ENCODE measurements at regions not wholly inside any gene's neighbourhood (a gene's known extent, or its start where the extent isn't known, plus 50 kb on each side); places are given as distances from the start of the nearest gene placed in this dataset.

DNA sequence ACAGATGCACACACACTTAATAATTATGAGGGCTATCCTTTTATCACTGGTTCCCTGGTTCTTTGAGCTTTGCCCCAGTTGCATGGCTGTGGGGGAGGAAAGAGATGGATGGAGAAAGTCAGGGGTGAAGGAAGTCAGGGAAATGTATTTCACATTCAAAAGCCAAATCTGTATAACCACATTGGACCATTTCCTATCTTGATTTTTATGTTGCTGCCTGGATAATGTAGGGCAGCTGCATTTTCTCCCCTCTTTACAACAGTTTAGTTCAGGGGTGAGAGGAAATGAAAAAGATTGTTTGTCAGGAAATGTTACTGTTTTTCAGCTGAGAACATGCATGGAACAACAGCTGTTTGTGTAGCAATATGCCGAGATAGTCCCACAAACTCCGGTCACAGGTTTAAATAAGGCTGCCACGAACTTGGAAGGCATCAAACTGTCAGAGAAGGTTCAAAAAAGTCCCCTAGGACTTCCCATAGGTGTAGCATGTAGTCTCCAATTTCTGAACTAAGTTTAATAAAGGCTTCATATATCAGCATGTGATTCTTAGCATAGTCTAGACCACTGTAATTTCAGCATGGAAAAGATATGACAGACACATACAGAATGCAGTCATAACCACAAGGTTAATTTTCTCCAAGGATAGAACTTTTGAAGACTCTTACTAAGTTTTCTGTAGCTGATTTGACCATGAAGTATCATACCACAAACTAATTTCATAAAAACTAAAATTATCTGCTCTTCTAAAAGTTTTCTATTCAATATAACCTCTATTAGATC lies 82.1 kb upstream of the COL21A1 start:
- H3K79me2 ChIP-seq (ENCODE audit: insufficient read depth, low read length) = no peaks in the 10 kb centered on the region
- H3K36me3 ChIP-seq (ENCODE audit: insufficient read depth, low read length) = no peaks in the 10 kb centered on the region
- H2AFZ ChIP-seq (ENCODE audit: low read length) = 0 out of 2 replicates have a peak overlapping the region, but pooled peaks have one; percentile 2
- no peak for TF ChIP-seq EZH2phosphoT487 (IDR thresholded peaks at IDR 0.05; ENCODE audit: borderline replicate concordance)
- TF ChIP-seq, protein P1, sequence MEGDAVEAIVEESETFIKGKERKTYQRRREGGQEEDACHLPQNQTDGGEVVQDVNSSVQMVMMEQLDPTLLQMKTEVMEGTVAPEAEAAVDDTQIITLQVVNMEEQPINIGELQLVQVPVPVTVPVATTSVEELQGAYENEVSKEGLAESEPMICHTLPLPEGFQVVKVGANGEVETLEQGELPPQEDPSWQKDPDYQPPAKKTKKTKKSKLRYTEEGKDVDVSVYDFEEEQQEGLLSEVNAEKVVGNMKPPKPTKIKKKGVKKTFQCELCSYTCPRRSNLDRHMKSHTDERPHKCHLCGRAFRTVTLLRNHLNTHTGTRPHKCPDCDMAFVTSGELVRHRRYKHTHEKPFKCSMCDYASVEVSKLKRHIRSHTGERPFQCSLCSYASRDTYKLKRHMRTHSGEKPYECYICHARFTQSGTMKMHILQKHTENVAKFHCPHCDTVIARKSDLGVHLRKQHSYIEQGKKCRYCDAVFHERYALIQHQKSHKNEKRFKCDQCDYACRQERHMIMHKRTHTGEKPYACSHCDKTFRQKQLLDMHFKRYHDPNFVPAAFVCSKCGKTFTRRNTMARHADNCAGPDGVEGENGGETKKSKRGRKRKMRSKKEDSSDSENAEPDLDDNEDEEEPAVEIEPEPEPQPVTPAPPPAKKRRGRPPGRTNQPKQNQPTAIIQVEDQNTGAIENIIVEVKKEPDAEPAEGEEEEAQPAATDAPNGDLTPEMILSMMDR (conservative IDR thresholded peaks at IDR 0.05; ENCODE audit: low read length) = no peak
- no peaks in the 10 kb centered on the region for H3K9me2 ChIP-seq (replicated peaks; ENCODE audit: low read depth, low read length)
- no peaks in the 10 kb centered on the region for H3F3A ChIP-seq (ENCODE audit: low read depth)
- no peak overlapping the region for H3K9ac ChIP-seq (ENCODE audit: low read depth, low read length, poor library complexity, severe bottlenecking)
- H4K20me1 ChIP-seq (ENCODE audit: insufficient read depth, low read length, poor library complexity, severe bottlenecking) = no peaks in the 10 kb centered on the region
- H3K4me3 ChIP-seq (ENCODE audit: low read length, poor library complexity, severe bottlenecking) = no peak overlapping the region
- no peak overlapping the region for H3K4me2 ChIP-seq (ENCODE audit: low read depth, low read length, poor library complexity, severe bottlenecking)
- no peaks in the 10 kb centered on the region for H3K27me3 ChIP-seq (ENCODE audit: insufficient read depth, low read length, poor library complexity, severe bottlenecking)
- H3K9me3 ChIP-seq (ENCODE audit: insufficient read depth, low read depth, low read length) = no peaks in the 10 kb centered on the region
- peaks cover 9% of the 10 kb centered on the region for H3K4me1 ChIP-seq (ENCODE audit: insufficient read depth, low read length, poor library complexity, severe bottlenecking)

DNA sequence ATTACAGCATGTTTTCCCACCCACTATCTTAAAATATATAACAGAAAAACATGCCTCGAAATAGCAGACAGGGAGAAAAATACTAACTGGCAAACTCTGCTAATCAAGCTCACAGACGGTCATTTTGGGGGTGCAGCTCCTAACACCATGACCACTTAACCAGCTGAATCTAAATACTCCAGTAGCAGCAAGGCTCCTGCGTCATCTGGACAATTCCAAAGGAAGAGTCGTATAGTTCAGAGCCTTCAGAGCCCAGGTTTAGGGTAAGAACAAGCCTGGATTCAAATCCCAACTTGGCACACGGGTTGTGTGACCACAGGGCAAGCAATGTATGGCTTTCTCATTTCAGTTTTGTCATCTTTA lies 81.3 kb upstream of the COL21A1 start:
- Histone ChIP-seq H3K9me3 (ENCODE audit: insufficient read depth, low read depth, low read length) (no peaks in the 10 kb centered on the region), H3K4me3 (ENCODE audit: low read length, poor library complexity, severe bottlenecking) (no peak overlapping the region), H3K79me2 (ENCODE audit: insufficient read depth, low read length) (no peaks in the 10 kb centered on the region), H3K4me1 (ENCODE audit: insufficient read depth, low read length, poor library complexity, severe bottlenecking) (peaks cover 9% of the 10 kb centered on the region), H3K9ac (ENCODE audit: low read depth, low read length, poor library complexity, severe bottlenecking) (no peak overlapping the region), H3K4me2 (ENCODE audit: low read depth, low read length, poor library complexity, severe bottlenecking) (no peak overlapping the region), H3F3A (ENCODE audit: low read depth) (no peaks in the 10 kb centered on the region), H4K20me1 (ENCODE audit: insufficient read depth, low read length, poor library complexity, severe bottlenecking) (no peaks in the 10 kb centered on the region), H3K9me2 (replicated peaks; ENCODE audit: low read depth, low read length) (no peaks in the 10 kb centered on the region), H2AFZ (ENCODE audit: low read length) (no peak overlapping the region), H3K27me3 (ENCODE audit: insufficient read depth, low read length, poor library complexity, severe bottlenecking) (no peaks in the 10 kb centered on the region), H3K36me3 (ENCODE audit: insufficient read depth, low read length) (no peaks in the 10 kb centered on the region)
- no peak for TF ChIP-seq EZH2phosphoT487 (IDR thresholded peaks at IDR 0.05; ENCODE audit: borderline replicate concordance)
- TF ChIP-seq, protein P1 (conservative IDR thresholded peaks at IDR 0.05; ENCODE audit: low read length) = no peak

DNA sequence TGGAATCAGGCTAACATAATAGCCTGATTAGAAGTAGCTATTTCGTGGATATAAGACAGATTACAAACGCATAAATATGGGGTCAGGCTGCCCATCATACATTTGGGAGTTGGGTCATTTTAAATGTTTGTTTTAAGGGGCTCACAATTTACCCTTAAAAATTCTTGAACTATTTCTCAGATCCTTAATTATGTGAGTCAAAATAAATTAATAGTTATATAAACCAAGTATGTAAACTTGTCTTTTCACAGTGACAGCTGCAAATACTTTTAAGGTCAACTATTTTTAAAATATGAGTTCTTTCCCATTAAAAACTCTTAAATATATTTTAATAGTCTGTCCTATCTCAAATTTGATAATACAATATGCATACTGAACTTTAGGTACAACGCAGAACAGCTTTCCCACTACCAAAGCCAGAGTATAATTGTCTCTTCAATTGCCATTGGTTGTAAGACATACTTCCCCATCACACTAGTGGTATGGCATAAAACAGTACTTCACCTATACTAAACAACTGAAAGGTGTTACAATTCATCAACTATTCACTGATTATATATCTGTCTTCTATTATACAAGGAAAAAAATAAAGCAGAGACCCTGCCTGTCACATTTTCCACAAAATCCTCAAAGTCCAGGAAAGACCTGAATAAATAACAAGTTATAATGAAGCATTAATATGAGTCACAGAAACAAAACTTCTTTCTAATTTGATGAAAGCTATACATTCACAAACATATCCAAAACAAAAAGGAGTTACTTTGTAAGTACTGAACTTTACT lies 80.8 kb upstream of the COL21A1 start:
- Histone ChIP-seq H2AFZ (ENCODE audit: low read length) (no peak overlapping the region), H3F3A (ENCODE audit: low read depth) (no peaks in the 10 kb centered on the region), H3K27me3 (ENCODE audit: insufficient read depth, low read length, poor library complexity, severe bottlenecking) (no peaks in the 10 kb centered on the region), H3K9ac (ENCODE audit: low read depth, low read length, poor library complexity, severe bottlenecking) (no peak overlapping the region), H3K9me3 (ENCODE audit: insufficient read depth, low read depth, low read length) (no peaks in the 10 kb centered on the region), H3K9me2 (replicated peaks; ENCODE audit: low read depth, low read length) (no peaks in the 10 kb centered on the region), H3K79me2 (ENCODE audit: insufficient read depth, low read length) (no peaks in the 10 kb centered on the region), H3K4me2 (ENCODE audit: low read depth, low read length, poor library complexity, severe bottlenecking) (no peak overlapping the region), H3K4me1 (ENCODE audit: insufficient read depth, low read length, poor library complexity, severe bottlenecking) (peaks cover 9% of the 10 kb centered on the region), H3K36me3 (ENCODE audit: insufficient read depth, low read length) (no peaks in the 10 kb centered on the region), H3K4me3 (ENCODE audit: low read length, poor library complexity, severe bottlenecking) (no peak overlapping the region), H4K20me1 (ENCODE audit: insufficient read depth, low read length, poor library complexity, severe bottlenecking) (no peaks in the 10 kb centered on the region)
- no peak for TF ChIP-seq EZH2phosphoT487 (IDR thresholded peaks at IDR 0.05; ENCODE audit: borderline replicate concordance)
- TF ChIP-seq, protein P1 (conservative IDR thresholded peaks at IDR 0.05; ENCODE audit: low read length) = no peak

Data from Loucy (cell line).